ENCODE measurements at regions not wholly inside any gene's neighbourhood (a gene's known extent, or its start where the extent isn't known, plus 50 kb on each side); places are given as distances from the start of the nearest gene placed in this dataset.

DNA sequence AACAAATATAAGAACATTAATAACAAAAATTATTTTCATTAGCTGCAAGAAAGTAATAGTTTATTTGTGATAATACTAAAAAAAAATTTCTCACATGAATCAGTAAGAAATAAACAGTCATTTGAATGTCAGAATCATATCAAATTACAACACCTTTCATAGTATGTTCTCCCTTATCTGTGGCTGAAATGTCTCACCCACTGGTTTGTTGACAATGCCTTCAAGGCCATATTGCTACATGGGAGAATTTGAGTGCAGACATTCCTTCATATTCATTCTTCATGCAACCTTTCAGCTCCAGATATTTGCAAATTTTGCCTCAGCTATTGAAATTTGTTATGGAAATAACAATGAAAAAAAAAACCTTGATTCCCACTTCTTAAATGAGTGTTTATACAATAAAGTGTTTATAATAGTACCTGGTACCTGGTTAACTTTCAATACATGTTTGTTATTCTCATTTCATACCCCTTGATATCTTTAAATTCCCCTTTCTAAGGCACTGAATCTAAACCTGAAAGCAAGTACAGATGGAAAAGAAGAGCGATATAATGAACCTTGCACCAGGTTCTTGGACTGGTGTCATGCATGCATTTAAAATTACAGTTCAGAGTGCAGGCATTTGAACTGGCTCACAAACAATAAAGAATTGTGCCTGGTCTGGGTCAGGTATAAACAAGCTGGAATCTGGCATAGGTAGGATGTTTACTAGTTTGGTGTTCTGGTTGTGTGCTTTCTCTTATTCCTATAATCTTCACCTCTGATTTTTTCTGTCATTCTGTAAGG lies 242.2 kb upstream of the ADGRL2 start:
- WGBS (ENCODE audit: insufficient coverage) = 100% methylated on average over 1 of the region's 1 CpG
- Histone ChIP-seq H3K4me1 (ENCODE audit: control insufficient read depth in 1 of 2, insufficient read depth in 2 of 2, low read length in 2 of 2) (no peaks in the 10 kb centered on the region), H3K9ac (ENCODE audit: insufficient read depth, low read length, poor library complexity, severe bottlenecking) (no peak overlapping the region), H3K27me3 (ENCODE audit: control insufficient read depth in 2 of 2, insufficient read depth in 2 of 2, low read length in 2 of 2) (no peaks in the 10 kb centered on the region), H3K4me3 (replicated peaks in 1 of 3; ENCODE audit: low read depth in 2 of 3, low read length in 3 of 3) (no peak overlapping the region), H3K79me2 (ENCODE audit: insufficient read depth, low read length) (no peaks in the 10 kb centered on the region), H3K27ac (ENCODE audit: low read depth in 1 of 2, low read length in 2 of 2) (no peak overlapping the region), H3K4me2 (replicated peaks; ENCODE audit: extremely low read depth, low read length, poor library complexity, severe bottlenecking) (no peak overlapping the region), H3K36me3 (replicated peaks in 1 of 2; ENCODE audit: control insufficient read depth in 1 of 2, insufficient read depth in 2 of 2, low read length in 2 of 2) (no peaks in the 10 kb centered on the region), H2AFZ (ENCODE audit: insufficient read depth, low read depth, low read length, poor library complexity, severe bottlenecking) (no peak overlapping the region), H4K20me1 (ENCODE audit: insufficient read depth, low read length) (no peaks in the 10 kb centered on the region), H3K9me3 (replicated peaks in 1 of 2; ENCODE audit: control insufficient read depth in 1 of 2, insufficient read depth in 1 of 2, low read length in 2 of 2) (no peaks in the 10 kb centered on the region)
- Mint-ChIP-seq H3K27ac (no peak overlapping the region), H3K27me3 (ENCODE audit: low read depth in 3 of 3) (no peaks in the 10 kb centered on the region), H3K9me3 (peaks cover 0 to 5% (median 2%) of the 10 kb centered on the region in 7 donors), H3K36me3 (no peaks in the 10 kb centered on the region), H3K4me3 (no peak overlapping the region), H3K4me1 (no peaks in the 10 kb centered on the region)
- no peak for DNase-seq
- no peak for TF ChIP-seq CTCF (IDR thresholded peaks at IDR 0.05)
- intact Hi-C loops (cut with micrococcal nuclease) = no loop called here

DNA sequence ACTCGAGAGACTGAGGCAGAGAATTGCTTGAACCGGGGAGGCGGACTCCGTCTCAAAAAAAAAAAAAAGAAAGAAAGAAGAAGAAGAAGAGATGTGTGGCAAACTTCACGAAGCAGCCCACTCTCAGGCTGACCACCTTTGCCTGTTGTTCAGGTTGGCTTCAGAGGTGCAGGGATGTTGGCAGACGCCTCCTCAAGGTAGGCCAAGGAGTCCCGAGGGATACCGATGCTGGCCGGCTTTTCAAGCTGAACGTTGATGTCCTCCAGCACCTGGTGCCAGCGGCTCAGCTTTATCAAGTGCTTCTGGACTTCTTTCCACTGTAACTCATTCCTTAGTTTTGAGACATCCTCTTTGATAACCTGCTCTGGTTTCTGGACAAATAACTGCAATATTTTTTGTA lies 243.8 kb upstream of the ADGRL2 start:
- 94% methylated on average over 10 of the region's 11 CpGs for WGBS (ENCODE audit: insufficient coverage)
- no peak overlapping the region for H2AFZ ChIP-seq (ENCODE audit: insufficient read depth, low read depth, low read length, poor library complexity, severe bottlenecking)
- H3K27me3 ChIP-seq (ENCODE audit: control insufficient read depth in 2 of 2, insufficient read depth in 2 of 2, low read length in 2 of 2) = no peaks in the 10 kb centered on the region
- H3K4me3 ChIP-seq (replicated peaks in 1 of 3; ENCODE audit: low read depth in 2 of 3, low read length in 3 of 3) = no peak overlapping the region
- Mint-ChIP-seq H3K9me3 (peaks cover 0 to 5% (median 2%) of the 10 kb centered on the region in 7 donors), H3K36me3 (no peaks in the 10 kb centered on the region), H3K4me3 (no peak overlapping the region), H3K27me3 (ENCODE audit: low read depth in 3 of 3) (no peaks in the 10 kb centered on the region), H3K4me1 (no peaks in the 10 kb centered on the region), H3K27ac (no peak overlapping the region)
- DNase-seq = no peak
- no peaks in the 10 kb centered on the region for H3K4me1 ChIP-seq (ENCODE audit: control insufficient read depth in 1 of 2, insufficient read depth in 2 of 2, low read length in 2 of 2)
- TF ChIP-seq CTCF (IDR thresholded peaks at IDR 0.05) = no peak
- no peaks in the 10 kb centered on the region for H3K36me3 ChIP-seq (replicated peaks in 1 of 2; ENCODE audit: control insufficient read depth in 1 of 2, insufficient read depth in 2 of 2, low read length in 2 of 2)
- H4K20me1 ChIP-seq (ENCODE audit: insufficient read depth, low read length) = no peaks in the 10 kb centered on the region
- H3K4me2 ChIP-seq (replicated peaks; ENCODE audit: extremely low read depth, low read length, poor library complexity, severe bottlenecking) = no peak overlapping the region
- no peak overlapping the region for H3K9ac ChIP-seq (ENCODE audit: insufficient read depth, low read length, poor library complexity, severe bottlenecking)
- H3K9me3 ChIP-seq (replicated peaks in 1 of 2; ENCODE audit: control insufficient read depth in 1 of 2, insufficient read depth in 1 of 2, low read length in 2 of 2) = no peaks in the 10 kb centered on the region
- H3K27ac ChIP-seq (ENCODE audit: low read depth in 1 of 2, low read length in 2 of 2) = no peak overlapping the region
- no peaks in the 10 kb centered on the region for H3K79me2 ChIP-seq (ENCODE audit: insufficient read depth, low read length)
- intact Hi-C loops (cut with micrococcal nuclease) = no loop called here
